ENCODE measurements at regions not wholly inside any gene's neighbourhood (a gene's known extent, or its start where the extent isn't known, plus 50 kb on each side); places are given as distances from the start of the nearest gene placed in this dataset.

DNA sequence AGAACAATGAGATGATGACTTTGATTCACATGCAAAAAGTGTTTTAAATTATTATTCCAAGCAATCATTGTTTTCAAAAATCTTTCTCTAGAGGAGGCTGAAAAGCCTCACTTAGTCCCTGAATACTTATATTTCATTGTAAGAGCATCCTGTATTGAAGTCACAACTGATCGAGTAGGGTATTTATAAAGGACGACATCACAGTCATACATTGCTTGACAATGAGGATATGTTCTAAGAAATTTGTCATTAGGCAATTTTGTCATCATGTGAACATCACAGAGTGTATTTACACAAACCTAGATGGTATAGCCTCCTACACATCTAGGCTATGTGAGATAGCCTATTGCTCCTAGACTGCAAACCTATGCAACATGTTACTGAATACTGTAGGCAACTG is 510.4 kb upstream of the RGMB start:
- no peak for TF ChIP-seq TAF1 (IDR thresholded peaks at IDR 0.05; ENCODE audit: low read depth, low read length)
- TF ChIP-seq POLR2A (IDR thresholded peaks at IDR 0.05; ENCODE audit: low read depth, low read length) = no peak
- no peak for TF ChIP-seq POLR2AphosphoS5 (IDR thresholded peaks at IDR 0.05; ENCODE audit: low read depth, low read length)
- no peak for TF ChIP-seq SPI1 (IDR thresholded peaks at IDR 0.05; ENCODE audit: low read depth, low read length)
- TF ChIP-seq PAX5 (IDR thresholded peaks at IDR 0.05; ENCODE audit: insufficient read depth, low read length, severe bottlenecking) = no peak
